Fibroblast of lung (primary cell): ENCODE measurements at regions not wholly inside any gene's neighbourhood (a gene's known extent, or its start where the extent isn't known, plus 50 kb on each side); places are given as distances from the start of the nearest gene placed in this dataset.

Experiments
- DNase-seq, 2 donors: peaks; one replicate each; pipeline versions ENCODE4 v3.0.0 to v3.0.0-alpha.2; 2010; ENCODE audit warnings: low read depth in 2 of 2
- H2AFZ ChIP-seq: 2 replicates; pipeline ENCODE4 v1.5.1; 2012; ENCODE audit warnings: low read length, control low read depth, inconsistent platforms
- H3K27ac ChIP-seq: 2 replicates; pipeline ENCODE4 v1.5.1; 2011; ENCODE audit warnings: low read length, control low read depth; ENCODE audit not compliant: insufficient read depth
- H3K27me3 ChIP-seq: 2 replicates; pipeline ENCODE4 v1.5.1; 2011; ENCODE audit warnings: mild to moderate bottlenecking, low read length; ENCODE audit not compliant: control insufficient read depth, insufficient read depth
- H3K36me3 ChIP-seq: 2 replicates; pipeline ENCODE4 v1.5.1; 2011; ENCODE audit warnings: low read length; ENCODE audit not compliant: control insufficient read depth, insufficient read depth
- H3K4me1 ChIP-seq: 2 replicates; pipeline ENCODE4 v1.5.1; 2011; ENCODE audit warnings: low read length; ENCODE audit not compliant: control insufficient read depth, insufficient read depth; ENCODE audit errors: extremely low read depth
- H3K4me2 ChIP-seq: 2 replicates; pipeline ENCODE4 v1.5.1; 2011; ENCODE audit warnings: low read length, control low read depth; ENCODE audit not compliant: insufficient read depth; ENCODE audit errors: extremely low read depth
- H3K4me3 ChIP-seq, 4 experiments: fragments of 200-600 bp in 1 of 4; sonication (generic) in 1 of 4; replicated peaks in 1 of 4; 2 replicates each; pipeline ENCODE4 v1.5.1; 2011 to 2016; ENCODE audit warnings: low read length in 4 of 4, low read depth in 3 of 4, mild to moderate bottlenecking in 3 of 4, control low read depth in 2 of 4, inconsistent platforms in 1 of 4, mixed read lengths in 1 of 4; ENCODE audit not compliant: insufficient read depth in 1 of 4; ENCODE audit errors: control extremely low read depth in 1 of 4
- H3K79me2 ChIP-seq: 2 replicates; pipeline ENCODE4 v1.5.1; 2012; ENCODE audit warnings: mild to moderate bottlenecking, low read length, inconsistent platforms; ENCODE audit not compliant: control insufficient read depth, insufficient read depth
- H3K9ac ChIP-seq: 2 replicates; pipeline ENCODE4 v1.5.1; 2011; ENCODE audit warnings: mild to moderate bottlenecking, low read length, control low read depth; ENCODE audit not compliant: insufficient read depth
- H3K9me3 ChIP-seq: 2 replicates; pipeline ENCODE4 v1.5.1; 2012; ENCODE audit warnings: low read depth, low read length; ENCODE audit not compliant: control insufficient read depth, insufficient read depth
- H4K20me1 ChIP-seq: 2 replicates; pipeline ENCODE4 v1.5.1; 2011; ENCODE audit warnings: low read length; ENCODE audit not compliant: control insufficient read depth, insufficient read depth; ENCODE audit errors: extremely low read depth
- EZH2 ChIP-seq: IDR thresholded peaks from 2 replicates; pipeline ENCODE4 v1.5.1; 2012; ENCODE audit warnings: low read length, control low read depth, mild to moderate bottlenecking; ENCODE audit errors: missing control alignments
- TF ChIP-seq, protein P1 (sequence below), 2 donors: IDR thresholded peaks in 1 of 2; conservative IDR thresholded peaks in 1 of 2; 1 replicate in 1 of 2; 2 replicates in 1 of 2; pipeline ENCODE4 v1.5.1; 2011 to 2012; ENCODE audit warnings: low read length in 2 of 2, control low read depth in 1 of 2, inconsistent platforms in 1 of 2, low read depth in 1 of 2, mild to moderate bottlenecking in 1 of 2

DNA sequence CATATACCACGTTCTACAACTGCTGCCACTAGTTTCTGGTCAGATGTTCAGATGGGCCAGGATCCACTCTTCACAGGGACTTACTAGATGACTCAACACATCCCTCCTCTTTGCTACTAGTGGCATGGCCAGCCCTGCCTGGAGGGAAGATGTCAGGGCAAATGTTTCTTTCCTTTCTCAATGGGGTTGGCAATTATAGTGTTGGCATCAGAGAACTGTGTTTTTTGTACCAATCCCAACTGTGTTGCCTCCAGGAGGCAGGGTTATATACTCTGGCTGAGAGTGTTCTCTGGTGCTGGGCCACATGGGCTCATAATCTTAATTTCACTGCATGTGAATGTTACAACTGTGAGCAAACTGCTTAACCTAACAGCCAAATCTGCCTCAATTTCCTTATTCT lies 69.9 kb upstream of the AVPR1A start:
- Histone ChIP-seq H3K4me3 (no peak overlapping the region), H3K27ac (no peak overlapping the region), H3K9ac (no peak overlapping the region), H3K27me3 (no peaks in the 10 kb centered on the region), H3K4me1 (no peaks in the 10 kb centered on the region), H2AFZ (no peak overlapping the region), H4K20me1 (no peaks in the 10 kb centered on the region), H3K9me3 (no peaks in the 10 kb centered on the region), H3K4me2 (no peak overlapping the region), H3K36me3 (no peaks in the 10 kb centered on the region), H3K79me2 (no peaks in the 10 kb centered on the region)
- TF ChIP-seq, protein P1, sequence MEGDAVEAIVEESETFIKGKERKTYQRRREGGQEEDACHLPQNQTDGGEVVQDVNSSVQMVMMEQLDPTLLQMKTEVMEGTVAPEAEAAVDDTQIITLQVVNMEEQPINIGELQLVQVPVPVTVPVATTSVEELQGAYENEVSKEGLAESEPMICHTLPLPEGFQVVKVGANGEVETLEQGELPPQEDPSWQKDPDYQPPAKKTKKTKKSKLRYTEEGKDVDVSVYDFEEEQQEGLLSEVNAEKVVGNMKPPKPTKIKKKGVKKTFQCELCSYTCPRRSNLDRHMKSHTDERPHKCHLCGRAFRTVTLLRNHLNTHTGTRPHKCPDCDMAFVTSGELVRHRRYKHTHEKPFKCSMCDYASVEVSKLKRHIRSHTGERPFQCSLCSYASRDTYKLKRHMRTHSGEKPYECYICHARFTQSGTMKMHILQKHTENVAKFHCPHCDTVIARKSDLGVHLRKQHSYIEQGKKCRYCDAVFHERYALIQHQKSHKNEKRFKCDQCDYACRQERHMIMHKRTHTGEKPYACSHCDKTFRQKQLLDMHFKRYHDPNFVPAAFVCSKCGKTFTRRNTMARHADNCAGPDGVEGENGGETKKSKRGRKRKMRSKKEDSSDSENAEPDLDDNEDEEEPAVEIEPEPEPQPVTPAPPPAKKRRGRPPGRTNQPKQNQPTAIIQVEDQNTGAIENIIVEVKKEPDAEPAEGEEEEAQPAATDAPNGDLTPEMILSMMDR (conservative IDR thresholded peaks at IDR 0.05 in 1 of 2, IDR thresholded peaks at IDR 0.05 in 1 of 2; ENCODE audit: low read depth in 1 of 2, low read length in 2 of 2): no peak
- no peak for DNase-seq

DNA sequence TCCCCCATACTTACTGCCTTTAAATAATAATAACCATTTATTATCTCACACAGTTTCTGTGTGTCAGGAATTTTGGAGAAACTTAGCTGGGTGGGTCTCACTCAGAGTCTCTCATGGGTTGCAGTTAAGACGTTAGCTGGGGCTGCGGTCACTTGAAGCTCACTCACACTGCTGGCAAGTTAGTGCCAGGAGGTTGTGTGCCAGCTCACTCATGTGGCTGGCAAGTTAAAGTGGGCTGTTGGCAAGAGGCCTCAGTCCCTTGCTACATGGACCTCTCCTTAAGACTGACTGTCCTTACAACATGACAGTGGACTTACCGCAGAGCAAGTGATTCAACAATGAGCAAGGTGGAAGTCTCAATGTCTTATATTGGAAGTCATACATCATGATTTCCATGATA lies 61.3 kb upstream of the AVPR1A start:
- no peak overlapping the region for H3K4me3 ChIP-seq
- no peaks in the 10 kb centered on the region for H4K20me1 ChIP-seq
- no peak overlapping the region for H2AFZ ChIP-seq
- no peaks in the 10 kb centered on the region for H3K36me3 ChIP-seq
- H3K9me3 ChIP-seq: no peaks in the 10 kb centered on the region
- no peak overlapping the region for H3K27ac ChIP-seq
- DNase-seq: no peak
- no peaks in the 10 kb centered on the region for H3K4me1 ChIP-seq
- no peak overlapping the region for H3K9ac ChIP-seq
- H3K79me2 ChIP-seq: no peaks in the 10 kb centered on the region
- no peak for TF ChIP-seq EZH2
- TF ChIP-seq, protein P1 (conservative IDR thresholded peaks at IDR 0.05 in 1 of 2, IDR thresholded peaks at IDR 0.05 in 1 of 2; ENCODE audit: low read depth in 1 of 2, low read length in 2 of 2): no peak
- no peaks in the 10 kb centered on the region for H3K27me3 ChIP-seq
- H3K4me2 ChIP-seq: no peak overlapping the region

DNA sequence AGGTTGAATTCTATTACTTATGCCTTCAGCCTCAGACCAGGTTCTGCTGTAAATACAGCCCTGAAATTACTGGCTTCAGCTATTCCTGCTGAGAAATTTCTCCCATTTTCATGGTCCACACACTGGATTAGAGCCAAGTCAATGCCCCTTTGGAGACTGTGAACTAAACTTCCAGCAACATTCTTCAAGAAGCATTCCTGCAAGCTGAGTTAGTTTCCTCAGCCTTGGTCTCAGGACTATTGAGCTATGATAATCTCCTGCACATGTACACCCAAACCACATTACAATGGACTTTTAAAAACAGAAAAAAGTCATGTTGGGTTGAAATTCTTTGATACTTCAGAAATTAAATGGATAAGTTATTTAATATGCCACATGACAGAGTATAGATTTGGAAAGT lies 58.0 kb upstream of the AVPR1A start:
- no peaks in the 10 kb centered on the region for H3K27me3 ChIP-seq
- H4K20me1 ChIP-seq: no peaks in the 10 kb centered on the region
- H3K4me3 ChIP-seq: no peak overlapping the region
- H3K9ac ChIP-seq: no peak overlapping the region
- no peak overlapping the region for H2AFZ ChIP-seq
- H3K4me2 ChIP-seq: no peak overlapping the region
- H3K9me3 ChIP-seq: no peaks in the 10 kb centered on the region
- H3K4me1 ChIP-seq: no peaks in the 10 kb centered on the region
- DNase-seq: no peak
- no peaks in the 10 kb centered on the region for H3K79me2 ChIP-seq
- TF ChIP-seq, protein P1 (conservative IDR thresholded peaks at IDR 0.05 in 1 of 2, IDR thresholded peaks at IDR 0.05 in 1 of 2; ENCODE audit: low read depth in 1 of 2, low read length in 2 of 2): no peak
- no peak for TF ChIP-seq EZH2
- no peak overlapping the region for H3K27ac ChIP-seq
- H3K36me3 ChIP-seq: no peaks in the 10 kb centered on the region
